ENCODE measurements at regions not wholly inside any gene's neighbourhood (a gene's known extent, or its start where the extent isn't known, plus 50 kb on each side); places are given as distances from the start of the nearest gene placed in this dataset.
A peak's percentile ranks its signal among the peaks of the same experiment; 100 is the strongest.

- no peak for DNase-seq (ENCODE audit: low read depth)
- TF ChIP-seq, protein P1, sequence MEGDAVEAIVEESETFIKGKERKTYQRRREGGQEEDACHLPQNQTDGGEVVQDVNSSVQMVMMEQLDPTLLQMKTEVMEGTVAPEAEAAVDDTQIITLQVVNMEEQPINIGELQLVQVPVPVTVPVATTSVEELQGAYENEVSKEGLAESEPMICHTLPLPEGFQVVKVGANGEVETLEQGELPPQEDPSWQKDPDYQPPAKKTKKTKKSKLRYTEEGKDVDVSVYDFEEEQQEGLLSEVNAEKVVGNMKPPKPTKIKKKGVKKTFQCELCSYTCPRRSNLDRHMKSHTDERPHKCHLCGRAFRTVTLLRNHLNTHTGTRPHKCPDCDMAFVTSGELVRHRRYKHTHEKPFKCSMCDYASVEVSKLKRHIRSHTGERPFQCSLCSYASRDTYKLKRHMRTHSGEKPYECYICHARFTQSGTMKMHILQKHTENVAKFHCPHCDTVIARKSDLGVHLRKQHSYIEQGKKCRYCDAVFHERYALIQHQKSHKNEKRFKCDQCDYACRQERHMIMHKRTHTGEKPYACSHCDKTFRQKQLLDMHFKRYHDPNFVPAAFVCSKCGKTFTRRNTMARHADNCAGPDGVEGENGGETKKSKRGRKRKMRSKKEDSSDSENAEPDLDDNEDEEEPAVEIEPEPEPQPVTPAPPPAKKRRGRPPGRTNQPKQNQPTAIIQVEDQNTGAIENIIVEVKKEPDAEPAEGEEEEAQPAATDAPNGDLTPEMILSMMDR (IDR thresholded peaks at IDR 0.05; ENCODE audit: insufficient read depth, low read depth, low read length) = no peak
- no peak overlapping the region for H3K4me3 ChIP-seq (ENCODE audit: low read depth, low read length)
These were observed 384.0 kb upstream of the TMEM132C start for GRCh38 chr12:127883013-127883412.

GRCh38 chr12:127885954-127886750, 380.8 kb upstream of the TMEM132C start:
- H3K4me3 ChIP-seq (ENCODE audit: low read depth, low read length) = no peak overlapping the region
- no peak for DNase-seq (ENCODE audit: low read depth)
- TF ChIP-seq, protein P1 (IDR thresholded peaks at IDR 0.05; ENCODE audit: insufficient read depth, low read depth, low read length) = no peak

- no peak overlapping the region for H3K4me3 ChIP-seq (ENCODE audit: low read depth, low read length)
- TF ChIP-seq, protein P1 (IDR thresholded peaks at IDR 0.05; ENCODE audit: insufficient read depth, low read depth, low read length) = no peak
- DNase-seq (ENCODE audit: low read depth) = no peak
These were observed 380.1 kb upstream of the TMEM132C start for GRCh38 chr12:127886827-127887226.

GRCh38 chr12:127888943-127889719, 377.8 kb upstream of the TMEM132C start:
- TF ChIP-seq, protein P1 (IDR thresholded peaks at IDR 0.05; ENCODE audit: insufficient read depth, low read depth, low read length) = no peak
- peak; percentile 53 for DNase-seq (ENCODE audit: low read depth)
- no peak overlapping the region for H3K4me3 ChIP-seq (ENCODE audit: low read depth, low read length)

DNA sequence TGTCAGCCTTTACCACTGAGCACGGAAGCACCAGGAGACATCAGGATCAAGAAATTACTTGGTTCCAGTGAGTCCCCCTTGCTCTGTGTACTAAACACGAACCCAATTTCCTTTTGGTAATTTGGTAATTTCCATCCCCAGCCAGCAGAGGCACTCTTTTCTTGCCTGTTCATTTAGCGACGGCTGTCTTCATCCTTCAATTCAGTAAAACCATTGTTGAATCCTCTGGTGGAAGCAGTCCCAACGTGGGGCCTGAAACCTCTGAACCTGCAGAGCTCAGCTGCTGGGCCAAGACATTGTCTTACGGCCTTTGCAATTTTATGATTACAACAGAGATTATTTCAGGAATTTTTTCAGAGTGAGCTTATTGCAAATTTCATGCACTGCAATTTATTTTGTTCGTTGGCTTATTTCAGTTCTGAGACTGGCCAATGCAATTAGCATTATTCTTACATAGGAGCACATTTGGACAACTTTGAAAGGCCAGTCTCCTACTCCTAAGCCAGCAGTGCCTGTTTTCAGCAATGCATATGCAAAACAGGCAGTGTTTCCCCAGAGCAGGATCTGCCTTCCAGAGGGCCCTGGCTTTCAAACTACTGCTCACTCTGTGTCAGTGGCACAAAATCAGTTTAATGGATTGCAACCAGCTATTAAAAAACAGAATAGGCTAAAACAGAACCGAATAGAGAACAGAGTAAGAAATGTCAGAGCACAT, 372.9 kb upstream of the TMEM132C start:
- TF ChIP-seq, protein P1 (IDR thresholded peaks at IDR 0.05; ENCODE audit: insufficient read depth, low read depth, low read length) = peak; percentile 39
- no peak overlapping the region for H3K4me3 ChIP-seq (ENCODE audit: low read depth, low read length)
- DNase-seq (ENCODE audit: low read depth) = no peak

GRCh38 chr12:127896661-127897060, 370.3 kb upstream of the TMEM132C start:
- H3K4me3 ChIP-seq (ENCODE audit: low read depth, low read length) = no peak overlapping the region
- no peak for DNase-seq (ENCODE audit: low read depth)
- TF ChIP-seq, protein P1 (IDR thresholded peaks at IDR 0.05; ENCODE audit: insufficient read depth, low read depth, low read length) = no peak
